Right lobe of liver (tissue), 6 donors: ENCODE measurements at regions not wholly inside any gene's neighbourhood (a gene's known extent, or its start where the extent isn't known, plus 50 kb on each side); places are given as distances from the start of the nearest gene placed in this dataset.

Experiments
- ATAC-seq, 4 donors: fragments of 200-7000 bp; cut with Tn5 transposase; one replicate each; pipeline ENCODE4 v1.9.1; 2020; ENCODE audit warnings: mild to moderate bottlenecking in 4 of 4, moderate library complexity in 4 of 4
- DNase-seq, 3 donors: peaks; one replicate each; pipeline ENCODE4 v3.0.0-alpha.2; 2020
- H3K27ac ChIP-seq, 3 donors: fragments of 200-600 bp; one replicate each; pipeline ENCODE4 v1.8.0; 2022
- H3K27me3 ChIP-seq, 2 donors: fragments of 200-600 bp; one replicate each; pipeline ENCODE4 v1.8.0; 2022
- H3K36me3 ChIP-seq, 4 donors: fragments of 200-600 bp; sonication (generic) in 1 of 4; one replicate each; pipeline versions ENCODE4 v1.5.1 to v1.8.0; 2017 to 2022; ENCODE audit warnings: control low read depth in 1 of 4
- H3K4me1 ChIP-seq, 4 donors: fragments of 200-600 bp; sonication (generic) in 1 of 4; one replicate each; pipeline versions ENCODE4 v1.5.1 to v1.8.0; 2017 to 2022; ENCODE audit warnings: control low read depth in 1 of 4
- H3K4me3 ChIP-seq, 3 donors: fragments of 200-600 bp; one replicate each; pipeline ENCODE4 v1.8.0; 2022
- H3K9me3 ChIP-seq, 4 donors: fragments of 200-600 bp; sonication (generic) in 1 of 4; one replicate each; pipeline versions ENCODE4 v1.5.1 to v1.8.0; 2017 to 2022; ENCODE audit warnings: control low read depth in 1 of 4
- POLR2A ChIP-seq: fragments of 450-650 bp; IDR thresholded peaks from one replicate; pipeline ENCODE4 v1.6.1; 2017; ENCODE audit warnings: antibody characterized with exemption, mild to moderate bottlenecking
- WGBS: methylation state at CpG from one replicate; pipeline ENCODE4 v1.1.6; 2018; ENCODE audit warnings: low coverage, low lambda C conversion rate; ENCODE audit not compliant: insufficient coverage; ENCODE audit errors: missing lambda C conversion rate; 5-methylcytosine and 5-hydroxymethylcytosine counted together
- intact Hi-C, 2 donors: fragments of 100-400 bp; cut with DNase I; formaldehyde crosslinking; loops; one replicate each; pipeline versions ENCODE4 v1.11.2 to v1.14.1; 2022
- TF ChIP-seq, protein P1 (sequence below), 4 donors: fragments of 200-600 bp in 3 of 4; fragments of 450-650 bp in 1 of 4; IDR thresholded peaks; one replicate each; pipeline versions ENCODE4 v1.5.1 to v1.8.0; 2016 to 2022; ENCODE audit warnings: antibody characterized with exemption in 4 of 4, mild to moderate bottlenecking in 2 of 4
- donor health status: DM: no; HTN: yes; CAD: no.
- donor health status: DM: no; HTN: no; CAD: no.
- donor health status: DM: no; HTN: no; CAD: no.
- donor health status: DM: no; HTN: yes; CAD: no.
- donor health status: DM: no; HTN: yes; CAD: no.

DNA sequence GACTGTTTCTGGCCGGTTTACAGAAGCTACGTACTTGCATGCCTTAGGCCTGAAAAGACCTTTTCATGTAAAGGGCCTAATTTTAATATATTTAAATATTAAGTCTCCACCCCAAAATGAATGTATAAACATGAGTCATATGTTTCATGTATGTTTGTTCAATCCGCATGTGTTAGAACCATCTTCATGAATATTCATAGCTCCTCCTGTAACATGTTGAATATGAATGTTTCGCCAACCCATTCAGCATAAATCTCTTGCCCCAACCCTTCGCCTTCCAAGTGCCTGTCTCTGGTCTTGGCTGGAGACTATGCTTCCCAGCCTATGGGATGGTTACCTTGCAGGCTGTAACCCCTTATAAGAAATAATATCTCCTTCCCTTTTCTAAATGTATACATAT is 212.5 kb downstream of the SCG2 start:
- no peak for ATAC-seq

GRCh38 chr2:223396993-223397392 is 205.2 kb downstream of the SCG2 start:
- 63% methylated on average over 2 of the region's 2 CpGs for WGBS
- intact Hi-C loops: no loop called here

More for the DNA sequence above, 212.5 kb downstream of the SCG2 start:
- WGBS: 73% methylated on average over 5 of the region's 5 CpGs
- TF ChIP-seq, protein P1, sequence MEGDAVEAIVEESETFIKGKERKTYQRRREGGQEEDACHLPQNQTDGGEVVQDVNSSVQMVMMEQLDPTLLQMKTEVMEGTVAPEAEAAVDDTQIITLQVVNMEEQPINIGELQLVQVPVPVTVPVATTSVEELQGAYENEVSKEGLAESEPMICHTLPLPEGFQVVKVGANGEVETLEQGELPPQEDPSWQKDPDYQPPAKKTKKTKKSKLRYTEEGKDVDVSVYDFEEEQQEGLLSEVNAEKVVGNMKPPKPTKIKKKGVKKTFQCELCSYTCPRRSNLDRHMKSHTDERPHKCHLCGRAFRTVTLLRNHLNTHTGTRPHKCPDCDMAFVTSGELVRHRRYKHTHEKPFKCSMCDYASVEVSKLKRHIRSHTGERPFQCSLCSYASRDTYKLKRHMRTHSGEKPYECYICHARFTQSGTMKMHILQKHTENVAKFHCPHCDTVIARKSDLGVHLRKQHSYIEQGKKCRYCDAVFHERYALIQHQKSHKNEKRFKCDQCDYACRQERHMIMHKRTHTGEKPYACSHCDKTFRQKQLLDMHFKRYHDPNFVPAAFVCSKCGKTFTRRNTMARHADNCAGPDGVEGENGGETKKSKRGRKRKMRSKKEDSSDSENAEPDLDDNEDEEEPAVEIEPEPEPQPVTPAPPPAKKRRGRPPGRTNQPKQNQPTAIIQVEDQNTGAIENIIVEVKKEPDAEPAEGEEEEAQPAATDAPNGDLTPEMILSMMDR (IDR thresholded peaks at IDR 0.05): no peak
- TF ChIP-seq POLR2A: no peak
- Histone ChIP-seq H3K4me1 (no peaks in the 10 kb centered on the region), H3K9me3 (no peaks in the 10 kb centered on the region), H3K27ac (no peak overlapping the region), H3K27me3 (no peaks in the 10 kb centered on the region), H3K36me3 (no peaks in the 10 kb centered on the region), H3K4me3 (no peak overlapping the region)
- intact Hi-C loops: no loop called here
- DNase-seq: no peak

DNA sequence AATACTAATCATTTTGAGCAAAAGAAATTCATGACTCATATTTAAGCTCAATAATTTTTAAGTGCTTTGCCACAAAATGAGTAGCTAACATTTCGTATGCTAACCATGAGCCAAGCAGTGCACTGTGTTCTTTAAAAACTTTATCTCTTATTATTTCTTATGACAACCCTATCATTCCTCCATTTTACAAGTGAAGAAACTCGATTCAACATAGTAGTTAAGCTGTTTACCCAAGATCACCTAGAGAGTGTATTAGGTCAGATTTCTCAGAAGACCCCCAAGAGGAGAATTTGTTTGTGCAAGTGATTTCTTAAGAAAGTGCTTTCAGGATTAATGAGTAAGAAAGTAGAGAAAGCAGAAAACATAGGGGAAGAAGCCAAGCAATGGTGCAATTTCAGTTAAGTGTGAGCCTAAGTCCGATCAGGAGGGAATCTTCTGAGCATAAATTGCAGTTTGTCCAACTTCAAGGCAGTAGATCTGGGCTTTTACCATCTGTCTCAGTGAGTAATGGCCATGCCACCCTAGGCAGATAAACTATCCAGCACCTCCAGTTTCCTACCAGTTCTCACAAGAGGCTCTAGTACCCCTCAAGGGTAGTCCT is 202.7 kb downstream of the SCG2 start:
- Histone ChIP-seq H3K4me3 (no peak overlapping the region), H3K9me3 (no peaks in the 10 kb centered on the region), H3K27me3 (no peaks in the 10 kb centered on the region), H3K36me3 (no peaks in the 10 kb centered on the region), H3K27ac (no peak overlapping the region), H3K4me1 (no peaks in the 10 kb centered on the region)
- 33% methylated on average over 3 of the region's 3 CpGs for WGBS
- intact Hi-C loops: no loop called here
- no peak for DNase-seq
- ATAC-seq: no peak
- TF ChIP-seq, protein P1 (IDR thresholded peaks at IDR 0.05): no peak
- TF ChIP-seq POLR2A: no peak

More at GRCh38 chr2:223396993-223397392, 205.2 kb downstream of the SCG2 start:
- no peaks in the 10 kb centered on the region for H3K4me1 ChIP-seq
- DNase-seq (no peak), ATAC-seq (no peak)
- TF ChIP-seq, protein P1 (IDR thresholded peaks at IDR 0.05): no peak
- TF ChIP-seq POLR2A: no peak
- no peak overlapping the region for H3K27ac ChIP-seq
- H3K9me3 ChIP-seq: no peaks in the 10 kb centered on the region
- H3K4me3 ChIP-seq: no peak overlapping the region
- no peaks in the 10 kb centered on the region for H3K27me3 ChIP-seq
- H3K36me3 ChIP-seq: no peaks in the 10 kb centered on the region

DNA sequence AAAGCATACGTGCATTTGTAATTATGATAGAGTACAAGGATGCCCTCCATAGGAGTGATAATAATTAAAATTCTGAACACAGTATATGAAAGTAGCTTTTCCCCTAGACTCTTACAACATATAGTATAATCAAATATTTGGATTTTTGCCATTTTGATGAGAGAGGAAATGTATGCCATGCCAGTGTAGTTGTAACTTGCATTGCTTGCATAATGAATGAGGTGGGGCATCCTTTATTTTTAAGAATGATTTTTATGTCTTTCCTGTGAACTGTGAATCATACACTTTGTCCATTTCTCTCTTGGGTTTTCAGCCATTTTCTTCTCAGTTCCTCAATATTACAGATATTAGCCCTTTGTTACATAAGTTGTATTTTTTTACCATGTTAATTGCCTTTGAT is 197.5 kb downstream of the SCG2 start:
- H3K36me3 ChIP-seq: no peaks in the 10 kb centered on the region
- no peak overlapping the region for H3K27ac ChIP-seq
- ATAC-seq: no peak
- H3K4me3 ChIP-seq: no peak overlapping the region
- intact Hi-C loops: no loop called here
- TF ChIP-seq POLR2A: no peak
- no peaks in the 10 kb centered on the region for H3K9me3 ChIP-seq
- no peak for DNase-seq
- H3K4me1 ChIP-seq: no peaks in the 10 kb centered on the region
- H3K27me3 ChIP-seq: no peaks in the 10 kb centered on the region
- 83% methylated on average over 1 of the region's 1 CpG for WGBS

DNA sequence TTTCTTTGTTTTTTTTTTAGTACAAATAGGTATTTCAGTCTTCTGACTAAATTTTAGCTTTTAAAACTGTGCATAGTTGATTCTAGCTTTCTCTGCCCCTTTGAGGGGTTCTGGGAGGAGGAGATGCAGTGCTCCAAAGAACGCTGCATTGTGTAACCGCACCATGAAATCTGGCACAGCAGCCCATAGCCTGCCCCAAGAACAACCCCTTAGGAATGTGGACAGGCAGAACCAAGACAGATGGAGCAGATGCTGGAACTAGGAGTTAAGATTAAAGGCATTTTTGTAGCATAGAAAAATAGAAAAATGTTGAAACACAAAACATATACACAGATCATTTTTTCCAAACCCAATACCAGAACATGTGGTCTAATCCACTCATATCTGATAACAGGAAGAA is 187.5 kb downstream of the SCG2 start:
- no peaks in the 10 kb centered on the region for H3K9me3 ChIP-seq
- ATAC-seq (no peak), DNase-seq (no peak)
- no peaks in the 10 kb centered on the region for H3K4me1 ChIP-seq
- intact Hi-C loops: no loop called here
- no peak overlapping the region for H3K27ac ChIP-seq
- TF ChIP-seq, protein P1 (IDR thresholded peaks at IDR 0.05): no peak
- no peak for TF ChIP-seq POLR2A
- no peak overlapping the region for H3K4me3 ChIP-seq
- WGBS: 76% methylated on average over 2 of the region's 2 CpGs
- no peaks in the 10 kb centered on the region for H3K27me3 ChIP-seq
- no peaks in the 10 kb centered on the region for H3K36me3 ChIP-seq
